ENCODE measurements at regions not wholly inside any gene's neighbourhood (a gene's known extent, or its start where the extent isn't known, plus 50 kb on each side); places are given as distances from the start of the nearest gene placed in this dataset.

GRCh38 chr5:77908787-77909186 is 132.6 kb upstream of the TBCA start:
- peaks cover 10% of the 10 kb centered on the region for H3K4me1 Mint-ChIP-seq
- Histone ChIP-seq H3F3A (ENCODE audit: low read depth) (no peaks in the 10 kb centered on the region), H2AFZ (replicated peaks) (no peak overlapping the region), H3K4me3 (no peak overlapping the region), H3K9me3 (ENCODE audit: low read depth) (no peaks in the 10 kb centered on the region), H3K27ac (no peak overlapping the region), H3K4me2 (no peak overlapping the region), H3K27me3 (no peaks in the 10 kb centered on the region), H3K4me1 (peaks cover 14% of the 10 kb centered on the region), H4K20me1 (ENCODE audit: low read depth) (no peaks in the 10 kb centered on the region), H3K9ac (no peak overlapping the region), H3K79me2 (ENCODE audit: low read depth) (no peaks in the 10 kb centered on the region), H3K36me3 (no peaks in the 10 kb centered on the region)
- H3K4me3 Mint-ChIP-seq = no peak overlapping the region
- no peak overlapping the region for H3K27ac Mint-ChIP-seq
- H3K9me3 Mint-ChIP-seq = no peaks in the 10 kb centered on the region
- DNase-seq (ENCODE audit: low spot score) = no peak
- H3K36me3 Mint-ChIP-seq = peaks cover 2% of the 10 kb centered on the region
- peaks cover 15% of the 10 kb centered on the region for H3K27me3 Mint-ChIP-seq (ENCODE audit: insufficient read depth, low read depth)
- no peak for TF ChIP-seq EZH2 (IDR thresholded peaks at IDR 0.05)
- no peak for TF ChIP-seq CTCF (IDR thresholded peaks at IDR 0.05)
- no peak for TF ChIP-seq EZH2phosphoT487 (IDR thresholded peaks at IDR 0.05)

- TF ChIP-seq CTCF (IDR thresholded peaks at IDR 0.05) (no peak), EZH2phosphoT487 (IDR thresholded peaks at IDR 0.05) (no peak), EZH2 (IDR thresholded peaks at IDR 0.05) (no peak)
- no peak overlapping the region for H2AFZ ChIP-seq (replicated peaks)
- peaks cover 16% of the 10 kb centered on the region for H3K27me3 Mint-ChIP-seq (ENCODE audit: insufficient read depth, low read depth)
Measured at GRCh38 chr5:77907786-77908185, 131.6 kb upstream of the TBCA start.

GRCh38 chr5:77906806-77907205 is 130.7 kb upstream of the TBCA start:
- Mint-ChIP-seq H3K36me3 (no peaks in the 10 kb centered on the region), H3K27ac (no peak overlapping the region), H3K27me3 (ENCODE audit: insufficient read depth, low read depth) (peaks cover 14% of the 10 kb centered on the region), H3K4me1 (peaks cover 6% of the 10 kb centered on the region), H3K4me3 (no peak overlapping the region), H3K9me3 (no peaks in the 10 kb centered on the region)
- no peak overlapping the region for H3K9ac ChIP-seq
- TF ChIP-seq EZH2 (IDR thresholded peaks at IDR 0.05) (no peak), EZH2phosphoT487 (IDR thresholded peaks at IDR 0.05) (no peak), CTCF (IDR thresholded peaks at IDR 0.05) (no peak)
- H3K4me1 ChIP-seq = peaks cover 14% of the 10 kb centered on the region
- no peaks in the 10 kb centered on the region for H3K36me3 ChIP-seq
- H3K27me3 ChIP-seq = no peaks in the 10 kb centered on the region
- no peaks in the 10 kb centered on the region for H3K79me2 ChIP-seq (ENCODE audit: low read depth)
- H3K4me2 ChIP-seq = no peak overlapping the region
- no peak overlapping the region for H2AFZ ChIP-seq (replicated peaks)
- no peaks in the 10 kb centered on the region for H3F3A ChIP-seq (ENCODE audit: low read depth)
- DNase-seq (ENCODE audit: low spot score) = no peak
- no peak overlapping the region for H3K27ac ChIP-seq
- no peaks in the 10 kb centered on the region for H3K9me3 ChIP-seq (ENCODE audit: low read depth)
- no peak overlapping the region for H3K4me3 ChIP-seq
- no peaks in the 10 kb centered on the region for H4K20me1 ChIP-seq (ENCODE audit: low read depth)

More at GRCh38 chr5:77907786-77908185, 131.6 kb upstream of the TBCA start:
- Histone ChIP-seq H3K9ac (no peak overlapping the region), H3K27ac (no peak overlapping the region), H4K20me1 (ENCODE audit: low read depth) (no peaks in the 10 kb centered on the region), H3K4me3 (no peak overlapping the region), H3K36me3 (no peaks in the 10 kb centered on the region), H3K27me3 (no peaks in the 10 kb centered on the region), H3K4me1 (peaks cover 14% of the 10 kb centered on the region), H3F3A (ENCODE audit: low read depth) (no peaks in the 10 kb centered on the region), H3K79me2 (ENCODE audit: low read depth) (no peaks in the 10 kb centered on the region), H3K4me2 (no peak overlapping the region), H3K9me3 (ENCODE audit: low read depth) (no peaks in the 10 kb centered on the region)
- no peak for DNase-seq (ENCODE audit: low spot score)
- peaks cover 10% of the 10 kb centered on the region for H3K4me1 Mint-ChIP-seq
- no peak overlapping the region for H3K4me3 Mint-ChIP-seq
- no peaks in the 10 kb centered on the region for H3K9me3 Mint-ChIP-seq
- no peaks in the 10 kb centered on the region for H3K36me3 Mint-ChIP-seq
- no peak overlapping the region for H3K27ac Mint-ChIP-seq
